ENCODE measurements at regions not wholly inside any gene's neighbourhood (a gene's known extent, or its start where the extent isn't known, plus 50 kb on each side); places are given as distances from the start of the nearest gene placed in this dataset.

DNA sequence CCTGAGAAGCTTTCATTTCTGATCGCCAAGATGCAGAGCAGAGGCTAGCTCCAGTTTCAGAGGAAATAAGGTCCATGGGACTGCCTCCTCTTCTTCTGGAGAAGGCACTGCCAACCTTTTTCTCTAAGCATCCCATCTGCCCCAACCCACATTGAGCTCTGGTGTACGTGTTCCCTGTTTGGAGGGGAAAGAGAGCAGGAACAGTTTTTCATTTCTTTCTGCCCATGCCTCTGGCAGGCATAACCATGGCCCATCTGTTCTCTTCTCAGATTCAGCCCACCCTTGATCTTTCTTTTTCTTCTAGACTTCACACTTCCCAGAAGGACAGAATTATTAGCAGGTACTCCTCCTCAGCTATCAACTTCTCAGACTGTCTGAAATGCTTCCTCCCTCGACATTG, 1110.3 kb upstream of the KLHL29 start:
- H3K36me3 ChIP-seq (replicated peaks in 1 of 2; ENCODE audit: control insufficient read depth in 2 of 2, insufficient read depth in 2 of 2, low read length in 2 of 2): no peaks in the 10 kb centered on the region
- H3K9ac ChIP-seq (ENCODE audit: low read depth, low read length, poor library complexity): no peak overlapping the region
- no peaks in the 10 kb centered on the region for H3K4me1 ChIP-seq (ENCODE audit: control insufficient read depth in 2 of 2, insufficient read depth in 1 of 2, low read depth in 1 of 2, low read length in 2 of 2)
- no peaks in the 10 kb centered on the region for H3K27me3 ChIP-seq (ENCODE audit: control insufficient read depth in 3 of 3, insufficient read depth in 3 of 3, low read depth in 1 of 3, low read length in 3 of 3)
- no peak for DNase-seq (ENCODE audit: low spot score)
- no peak overlapping the region for H2AK5ac ChIP-seq (ENCODE audit: low read depth, low read length)
- no peak overlapping the region for H3K23ac ChIP-seq (ENCODE audit: low read depth, low read length, poor library complexity)
- no peak overlapping the region for H2BK120ac ChIP-seq (ENCODE audit: low read depth, low read length)
- no peak overlapping the region for H2BK15ac ChIP-seq (ENCODE audit: low read length)
- H3K27ac ChIP-seq (replicated peaks; ENCODE audit: low read length): no peak overlapping the region
- H3K4ac ChIP-seq (ENCODE audit: low read length): no peak overlapping the region
- no peak overlapping the region for H3K4me2 ChIP-seq (ENCODE audit: insufficient read depth, low read length, poor library complexity, severe bottlenecking)
- H3K18ac ChIP-seq (ENCODE audit: low read length): no peak overlapping the region
- H3K4me3 ChIP-seq (ENCODE audit: low read length in 2 of 2): no peak overlapping the region
- H2AFZ ChIP-seq (ENCODE audit: low read length): no peak overlapping the region
- no peak overlapping the region for H4K8ac ChIP-seq (ENCODE audit: low read depth, low read length)
- no peaks in the 10 kb centered on the region for H3K9me3 ChIP-seq (replicated peaks in 1 of 2; ENCODE audit: control insufficient read depth in 2 of 2, insufficient read depth in 1 of 2, low read depth in 1 of 2, low read length in 2 of 2)
- no peak overlapping the region for H4K91ac ChIP-seq (ENCODE audit: low read depth, low read length, poor library complexity)
- no CpG with 5 or more reads among the region's 3 CpGs for WGBS, 2 donors (ENCODE audit: extremely low coverage in 2 of 2, insufficient read length in 2 of 2, insufficient replicate concordance in 1 of 2)
- H3K14ac ChIP-seq (ENCODE audit: low read length): no peak overlapping the region
- H3K79me1 ChIP-seq (ENCODE audit: low read depth, low read length): no peaks in the 10 kb centered on the region
- H2BK12ac ChIP-seq (ENCODE audit: low read length): no peak overlapping the region
- no peak overlapping the region for H2BK5ac ChIP-seq (ENCODE audit: low read length)

DNA sequence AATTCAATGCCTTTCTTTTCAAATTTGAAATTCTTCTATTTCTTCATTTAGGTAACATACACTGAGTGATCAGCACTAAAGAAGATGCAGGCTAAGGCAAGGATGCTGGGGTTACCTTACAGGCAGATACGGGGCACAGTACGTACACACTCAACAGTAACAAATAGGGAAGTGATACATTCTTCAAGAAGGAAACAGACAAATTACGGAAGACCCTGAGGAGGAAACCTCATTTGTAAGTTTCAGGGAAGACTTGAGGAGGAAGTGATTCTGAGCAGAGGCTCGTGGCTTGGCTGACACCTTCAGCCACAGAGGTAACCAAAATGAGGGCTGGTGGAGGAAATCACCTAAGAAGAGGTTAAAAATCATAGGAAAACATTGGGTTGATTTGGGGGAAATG, 1108.3 kb upstream of the KLHL29 start:
- Histone ChIP-seq H3K36me3 (replicated peaks in 1 of 2; ENCODE audit: control insufficient read depth in 2 of 2, insufficient read depth in 2 of 2, low read length in 2 of 2) (no peaks in the 10 kb centered on the region), H3K14ac (ENCODE audit: low read length) (no peak overlapping the region), H3K23ac (ENCODE audit: low read depth, low read length, poor library complexity) (no peak overlapping the region), H3K9me3 (replicated peaks in 1 of 2; ENCODE audit: control insufficient read depth in 2 of 2, insufficient read depth in 1 of 2, low read depth in 1 of 2, low read length in 2 of 2) (no peaks in the 10 kb centered on the region), H3K9ac (ENCODE audit: low read depth, low read length, poor library complexity) (no peak overlapping the region), H3K4me1 (ENCODE audit: control insufficient read depth in 2 of 2, insufficient read depth in 1 of 2, low read depth in 1 of 2, low read length in 2 of 2) (no peaks in the 10 kb centered on the region), H2BK120ac (ENCODE audit: low read depth, low read length) (no peak overlapping the region), H3K4me3 (ENCODE audit: low read length in 2 of 2) (no peak overlapping the region), H2BK5ac (ENCODE audit: low read length) (no peak overlapping the region), H3K4me2 (ENCODE audit: insufficient read depth, low read length, poor library complexity, severe bottlenecking) (no peak overlapping the region), H4K91ac (ENCODE audit: low read depth, low read length, poor library complexity) (no peak overlapping the region), H2AFZ (ENCODE audit: low read length) (no peak overlapping the region), H3K18ac (ENCODE audit: low read length) (no peak overlapping the region), H2BK15ac (ENCODE audit: low read length) (no peak overlapping the region), H3K79me1 (ENCODE audit: low read depth, low read length) (no peaks in the 10 kb centered on the region), H2BK12ac (ENCODE audit: low read length) (no peak overlapping the region), H3K4ac (ENCODE audit: low read length) (no peak overlapping the region), H3K27me3 (ENCODE audit: control insufficient read depth in 3 of 3, insufficient read depth in 3 of 3, low read depth in 1 of 3, low read length in 3 of 3) (no peaks in the 10 kb centered on the region), H2AK5ac (ENCODE audit: low read depth, low read length) (no peak overlapping the region), H3K27ac (replicated peaks; ENCODE audit: low read length) (no peak overlapping the region), H4K8ac (ENCODE audit: low read depth, low read length) (no peak overlapping the region)
- DNase-seq (ENCODE audit: low spot score): no peak
- no CpG with 5 or more reads among the region's 4 CpGs for WGBS, 2 donors (ENCODE audit: extremely low coverage in 2 of 2, insufficient read length in 2 of 2, insufficient replicate concordance in 1 of 2)

DNA sequence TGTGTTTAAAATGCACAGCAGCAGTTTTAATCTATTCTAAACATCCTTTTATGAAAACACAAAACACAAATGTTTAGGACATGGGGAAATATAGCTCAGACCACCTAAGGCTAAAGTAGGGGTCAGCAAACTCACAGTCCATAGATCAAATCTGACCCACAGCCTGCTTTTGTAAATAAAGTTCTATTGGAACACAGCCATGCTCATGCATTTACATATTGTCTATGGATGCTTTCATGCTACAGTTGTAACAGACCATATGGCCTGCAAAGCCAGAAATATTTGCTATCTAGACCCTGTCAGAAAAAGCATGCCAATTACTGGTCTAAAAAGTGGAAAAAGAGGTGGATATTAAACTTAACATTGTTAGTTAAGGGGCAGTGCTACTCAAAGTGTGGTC, 1105.4 kb upstream of the KLHL29 start:
- no peaks in the 10 kb centered on the region for H3K4me1 ChIP-seq (ENCODE audit: control insufficient read depth in 2 of 2, insufficient read depth in 1 of 2, low read depth in 1 of 2, low read length in 2 of 2)
- H2BK15ac ChIP-seq (ENCODE audit: low read length): no peak overlapping the region
- no peak for DNase-seq (ENCODE audit: low spot score)
- H2BK12ac ChIP-seq (ENCODE audit: low read length): no peak overlapping the region
- no peak overlapping the region for H2AK5ac ChIP-seq (ENCODE audit: low read depth, low read length)
- H2BK5ac ChIP-seq (ENCODE audit: low read length): no peak overlapping the region
- H3K18ac ChIP-seq (ENCODE audit: low read length): no peak overlapping the region
- H3K27ac ChIP-seq (replicated peaks; ENCODE audit: low read length): no peak overlapping the region
- H3K27me3 ChIP-seq (ENCODE audit: control insufficient read depth in 3 of 3, insufficient read depth in 3 of 3, low read depth in 1 of 3, low read length in 3 of 3): no peaks in the 10 kb centered on the region
- no peak overlapping the region for H3K23ac ChIP-seq (ENCODE audit: low read depth, low read length, poor library complexity)
- H3K4ac ChIP-seq (ENCODE audit: low read length): no peak overlapping the region
- no peak overlapping the region for H2AFZ ChIP-seq (ENCODE audit: low read length)
- no peak overlapping the region for H3K9ac ChIP-seq (ENCODE audit: low read depth, low read length, poor library complexity)
- no peaks in the 10 kb centered on the region for H3K79me1 ChIP-seq (ENCODE audit: low read depth, low read length)
- no peaks in the 10 kb centered on the region for H3K36me3 ChIP-seq (replicated peaks in 1 of 2; ENCODE audit: control insufficient read depth in 2 of 2, insufficient read depth in 2 of 2, low read length in 2 of 2)
- H4K91ac ChIP-seq (ENCODE audit: low read depth, low read length, poor library complexity): no peak overlapping the region
- H3K4me3 ChIP-seq (ENCODE audit: low read length in 2 of 2): no peak overlapping the region
- H3K14ac ChIP-seq (ENCODE audit: low read length): no peak overlapping the region
- no peak overlapping the region for H2BK120ac ChIP-seq (ENCODE audit: low read depth, low read length)
- H3K4me2 ChIP-seq (ENCODE audit: insufficient read depth, low read length, poor library complexity, severe bottlenecking): no peak overlapping the region
- H3K9me3 ChIP-seq (replicated peaks in 1 of 2; ENCODE audit: control insufficient read depth in 2 of 2, insufficient read depth in 1 of 2, low read depth in 1 of 2, low read length in 2 of 2): peaks cover 0 to 2% of the 10 kb centered on the region in 2 donors
- no peak overlapping the region for H4K8ac ChIP-seq (ENCODE audit: low read depth, low read length)

DNA sequence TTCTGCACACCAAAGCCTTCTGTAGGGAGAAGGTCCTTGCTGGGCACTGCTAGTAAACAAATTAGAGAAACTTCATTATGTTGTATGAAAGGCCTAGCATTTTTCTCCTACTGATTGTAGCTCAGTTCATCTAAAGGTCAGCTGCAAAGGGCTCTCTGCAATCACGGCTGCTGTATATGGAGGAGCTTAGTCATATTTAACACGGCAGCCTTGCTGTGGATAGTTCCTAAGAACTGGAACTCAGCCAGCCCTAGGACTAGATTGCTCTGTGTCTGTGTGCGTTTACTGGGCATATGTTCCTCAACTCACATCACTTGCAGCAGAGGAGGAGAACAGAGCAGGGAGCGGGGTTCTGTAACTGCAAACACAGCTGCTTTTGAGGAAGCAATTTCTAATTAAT, 1103.9 kb upstream of the KLHL29 start:
- Histone ChIP-seq H4K8ac (ENCODE audit: low read depth, low read length) (no peak overlapping the region), H3K9ac (ENCODE audit: low read depth, low read length, poor library complexity) (no peak overlapping the region), H3K9me3 (replicated peaks in 1 of 2; ENCODE audit: control insufficient read depth in 2 of 2, insufficient read depth in 1 of 2, low read depth in 1 of 2, low read length in 2 of 2) (peaks cover 0 to 2% of the 10 kb centered on the region in 2 donors), H3K4me3 (ENCODE audit: low read length in 2 of 2) (no peak overlapping the region), H2AK5ac (ENCODE audit: low read depth, low read length) (no peak overlapping the region), H3K36me3 (replicated peaks in 1 of 2; ENCODE audit: control insufficient read depth in 2 of 2, insufficient read depth in 2 of 2, low read length in 2 of 2) (no peaks in the 10 kb centered on the region), H4K91ac (ENCODE audit: low read depth, low read length, poor library complexity) (no peak overlapping the region), H3K18ac (ENCODE audit: low read length) (no peak overlapping the region), H2AFZ (ENCODE audit: low read length) (no peak overlapping the region), H3K4ac (ENCODE audit: low read length) (no peak overlapping the region), H3K27ac (replicated peaks; ENCODE audit: low read length) (no peak overlapping the region), H3K14ac (ENCODE audit: low read length) (no peak overlapping the region), H3K4me2 (ENCODE audit: insufficient read depth, low read length, poor library complexity, severe bottlenecking) (no peak overlapping the region), H2BK120ac (ENCODE audit: low read depth, low read length) (no peak overlapping the region), H3K27me3 (ENCODE audit: control insufficient read depth in 3 of 3, insufficient read depth in 3 of 3, low read depth in 1 of 3, low read length in 3 of 3) (no peaks in the 10 kb centered on the region), H3K4me1 (ENCODE audit: control insufficient read depth in 2 of 2, insufficient read depth in 1 of 2, low read depth in 1 of 2, low read length in 2 of 2) (no peaks in the 10 kb centered on the region), H2BK15ac (ENCODE audit: low read length) (no peak overlapping the region), H2BK5ac (ENCODE audit: low read length) (no peak overlapping the region), H3K23ac (ENCODE audit: low read depth, low read length, poor library complexity) (no peak overlapping the region), H2BK12ac (ENCODE audit: low read length) (no peak overlapping the region), H3K79me1 (ENCODE audit: low read depth, low read length) (no peaks in the 10 kb centered on the region)
- no CpG with 5 or more reads among the region's 4 CpGs for WGBS, 2 donors (ENCODE audit: extremely low coverage in 2 of 2, insufficient read length in 2 of 2, insufficient replicate concordance in 1 of 2)
- no peak for DNase-seq (ENCODE audit: low spot score)
